IPS-18a (cell line): ENCODE measurements at regions not wholly inside any gene's neighbourhood (a gene's known extent, or its start where the extent isn't known, plus 50 kb on each side); places are given as distances from the start of the nearest gene placed in this dataset.

Experiments
- H3K27ac ChIP-seq: one replicate; pipeline ENCODE4 v1.5.1; 2013; ENCODE audit warnings: low read length
- H3K27me3 ChIP-seq: one replicate; pipeline ENCODE4 v1.6.1; 2013; ENCODE audit warnings: mild to moderate bottlenecking, low read length; ENCODE audit not compliant: control insufficient read depth, insufficient read depth
- H3K36me3 ChIP-seq: one replicate; pipeline ENCODE4 v1.6.1; 2013; ENCODE audit warnings: low read depth, low read length; ENCODE audit not compliant: control insufficient read depth
- H3K4me1 ChIP-seq: one replicate; pipeline ENCODE4 v1.6.1; 2013; ENCODE audit warnings: low read depth, low read length; ENCODE audit not compliant: control insufficient read depth
- H3K4me3 ChIP-seq: one replicate; pipeline ENCODE4 v1.5.1; 2013; ENCODE audit warnings: low read length
- H3K9ac ChIP-seq: one replicate; pipeline ENCODE4 v1.6.1; 2013; ENCODE audit warnings: mild to moderate bottlenecking, low read length, moderate library complexity
- H3K9me3 ChIP-seq: one replicate; pipeline ENCODE4 v1.6.1; 2013; ENCODE audit warnings: low read depth, low read length; ENCODE audit not compliant: control insufficient read depth

GRCh38 chrX:9241427-9241826 is 207.5 kb upstream of the FAM9B start:
- Histone ChIP-seq H3K27ac (no peak overlapping the region), H3K9ac (no peak overlapping the region), H3K36me3 (no peaks in the 10 kb centered on the region), H3K4me1 (peaks cover 3% of the 10 kb centered on the region), H3K27me3 (no peaks in the 10 kb centered on the region), H3K9me3 (no peaks in the 10 kb centered on the region), H3K4me3 (no peak overlapping the region)

DNA sequence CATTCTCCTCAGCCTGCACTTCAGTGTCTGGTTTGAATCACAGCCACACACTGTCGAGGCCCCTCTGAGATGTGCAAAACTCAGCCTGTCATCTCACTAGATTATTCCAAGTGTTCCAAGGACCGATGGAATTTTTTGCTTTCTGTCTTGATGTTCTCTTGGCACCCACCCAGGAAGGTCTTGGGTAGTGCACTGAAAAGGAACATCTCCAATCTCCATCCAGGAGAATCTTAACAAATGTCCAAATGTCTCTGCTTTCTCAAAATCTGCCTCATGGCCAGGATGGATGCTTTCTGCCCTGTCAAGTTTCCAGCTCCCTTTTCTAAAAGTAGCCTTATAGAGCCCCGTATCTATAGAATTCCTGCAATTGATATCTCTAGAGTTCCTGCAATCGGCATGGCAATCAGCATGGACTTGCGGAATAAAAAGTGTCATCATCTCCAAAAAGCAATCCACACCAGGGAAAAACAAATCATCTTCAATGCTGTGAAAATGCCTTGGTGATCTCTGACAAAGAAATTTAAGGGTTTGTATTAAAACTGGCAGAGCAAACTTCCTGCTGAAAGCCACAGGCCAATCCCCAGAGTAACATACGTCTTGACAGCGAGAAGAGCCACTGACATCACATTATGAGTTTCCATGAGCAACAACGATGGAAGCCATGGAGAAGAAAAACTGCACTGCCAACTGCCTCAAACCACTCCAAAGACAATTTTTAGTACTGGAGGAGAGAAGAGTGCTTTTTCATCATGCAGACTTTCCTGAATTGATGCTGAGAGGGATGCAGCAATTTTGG is 215.3 kb upstream of the FAM9B start:
- H3K9ac ChIP-seq = no peak overlapping the region
- no peaks in the 10 kb centered on the region for H3K36me3 ChIP-seq
- H3K4me1 ChIP-seq = peaks cover 19% of the 10 kb centered on the region
- peaks cover 8% of the 10 kb centered on the region for H3K9me3 ChIP-seq
- no peak overlapping the region for H3K4me3 ChIP-seq
- H3K27ac ChIP-seq = no peak overlapping the region
- no peaks in the 10 kb centered on the region for H3K27me3 ChIP-seq

- peaks cover 13% of the 10 kb centered on the region for H3K9me3 ChIP-seq
- H3K9ac ChIP-seq = no peak overlapping the region
- H3K4me1 ChIP-seq = peaks cover 19% of the 10 kb centered on the region
- no peaks in the 10 kb centered on the region for H3K27me3 ChIP-seq
- no peaks in the 10 kb centered on the region for H3K36me3 ChIP-seq
- peak overlapping the region; percentile 86 for H3K27ac ChIP-seq
- peak overlapping the region; percentile 25 for H3K4me3 ChIP-seq
Observed at GRCh38 chrX:9252182-9252581, 212.7 kb upstream of the TBL1X start.

DNA sequence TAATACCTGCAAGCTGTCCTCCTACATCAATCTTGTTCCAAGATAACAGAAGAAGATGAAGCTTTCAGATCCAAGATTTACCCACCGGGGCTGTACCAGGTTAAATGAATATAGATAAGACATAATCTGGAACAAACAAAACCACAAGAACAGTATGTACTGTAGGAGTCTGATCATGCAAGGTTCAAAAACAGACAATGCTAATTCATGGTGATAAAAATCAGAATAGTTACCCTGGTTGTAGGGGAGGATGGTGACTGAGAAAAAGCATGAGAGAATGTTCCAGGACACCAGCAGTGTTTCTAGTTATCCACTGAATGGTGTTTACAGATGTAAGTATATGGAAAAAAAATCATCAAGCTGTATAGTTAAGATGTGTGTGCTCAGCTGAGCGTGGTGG is 211.6 kb upstream of the TBL1X start:
- H3K36me3 ChIP-seq = no peaks in the 10 kb centered on the region
- H3K27me3 ChIP-seq = no peaks in the 10 kb centered on the region
- H3K9ac ChIP-seq = no peak overlapping the region
- H3K4me1 ChIP-seq = peaks cover 19% of the 10 kb centered on the region
- H3K27ac ChIP-seq = no peak overlapping the region
- H3K4me3 ChIP-seq = no peak overlapping the region
- H3K9me3 ChIP-seq = peaks cover 13% of the 10 kb centered on the region

- Histone ChIP-seq H3K9ac (no peak overlapping the region), H3K4me3 (no peak overlapping the region), H3K36me3 (no peaks in the 10 kb centered on the region), H3K4me1 (no peaks in the 10 kb centered on the region), H3K9me3 (peaks cover 4% of the 10 kb centered on the region), H3K27me3 (no peaks in the 10 kb centered on the region), H3K27ac (no peak overlapping the region)
Observed at GRCh38 chrX:9257718-9258420, 207.0 kb upstream of the TBL1X start.

DNA sequence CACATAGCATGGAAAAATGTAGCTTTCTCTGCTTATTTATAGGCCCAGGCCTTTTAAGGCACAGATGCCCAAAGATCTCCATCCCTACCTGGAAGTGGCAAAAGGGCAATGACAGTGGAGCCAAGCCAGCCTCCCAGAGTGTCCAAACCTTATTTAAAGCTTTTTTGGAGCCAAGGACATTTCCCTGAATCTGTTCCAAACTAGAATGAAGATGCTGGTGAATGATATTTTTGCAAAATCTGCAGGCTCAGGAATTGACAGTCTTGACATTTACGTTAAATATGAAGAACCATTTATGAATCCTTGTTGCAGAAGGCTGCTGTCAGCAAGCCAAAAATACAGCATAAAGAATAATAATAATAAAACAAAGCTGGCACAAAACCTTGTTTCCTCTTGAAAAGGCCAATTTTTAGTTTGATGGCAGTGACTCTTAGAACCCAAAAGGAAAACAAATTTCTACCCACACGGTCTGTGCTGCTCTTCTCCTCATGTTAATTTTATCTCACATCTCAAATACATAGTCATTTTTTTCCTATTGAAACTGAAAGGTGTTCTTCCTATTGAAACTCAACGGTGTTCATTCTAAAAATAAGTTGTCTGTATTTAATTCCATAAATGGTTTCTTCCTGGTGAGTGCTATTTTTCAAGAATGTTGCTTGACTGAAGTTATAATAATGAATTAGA is 206.3 kb upstream of the TBL1X start:
- Histone ChIP-seq H3K27ac (no peak overlapping the region), H3K9ac (no peak overlapping the region), H3K27me3 (no peaks in the 10 kb centered on the region), H3K9me3 (peaks cover 4% of the 10 kb centered on the region), H3K36me3 (no peaks in the 10 kb centered on the region), H3K4me3 (no peak overlapping the region), H3K4me1 (no peaks in the 10 kb centered on the region)

DNA sequence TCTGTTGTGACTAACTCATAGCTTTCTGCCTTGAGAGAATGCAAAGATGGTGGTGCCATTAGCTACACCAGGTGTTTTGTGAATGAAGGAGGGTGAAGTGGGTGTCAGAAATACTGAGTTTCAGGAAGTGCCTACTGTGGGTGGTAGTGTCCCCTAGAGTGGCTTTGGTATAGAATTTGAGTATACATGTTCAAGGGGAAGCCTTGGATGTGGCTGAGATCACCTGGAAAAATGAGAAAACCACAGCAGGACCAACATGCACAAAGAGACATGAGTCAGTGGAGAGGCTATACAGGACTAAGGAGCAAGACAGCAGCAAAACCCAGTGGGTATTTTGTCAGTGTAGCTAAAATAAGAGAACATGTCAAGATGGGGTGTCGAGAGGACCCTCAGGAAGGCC is 204.3 kb upstream of the TBL1X start:
- H3K27ac ChIP-seq = no peak overlapping the region
- no peaks in the 10 kb centered on the region for H3K4me1 ChIP-seq
- H3K9me3 ChIP-seq = no peaks in the 10 kb centered on the region
- no peak overlapping the region for H3K4me3 ChIP-seq
- no peaks in the 10 kb centered on the region for H3K36me3 ChIP-seq
- H3K27me3 ChIP-seq = no peaks in the 10 kb centered on the region
- H3K9ac ChIP-seq = no peak overlapping the region

- no peak overlapping the region for H3K9ac ChIP-seq
- H3K27me3 ChIP-seq = no peaks in the 10 kb centered on the region
- no peaks in the 10 kb centered on the region for H3K9me3 ChIP-seq
- peaks cover under 1% of the 10 kb centered on the region for H3K4me1 ChIP-seq
- H3K27ac ChIP-seq = no peak overlapping the region
- H3K36me3 ChIP-seq = no peaks in the 10 kb centered on the region
- H3K4me3 ChIP-seq = no peak overlapping the region
Observed at GRCh38 chrX:9267415-9267814, 197.4 kb upstream of the TBL1X start.

- H3K27me3 ChIP-seq = no peaks in the 10 kb centered on the region
- no peak overlapping the region for H3K9ac ChIP-seq
- no peaks in the 10 kb centered on the region for H3K9me3 ChIP-seq
- H3K27ac ChIP-seq = no peak overlapping the region
- no peaks in the 10 kb centered on the region for H3K36me3 ChIP-seq
- H3K4me1 ChIP-seq = peaks cover 6% of the 10 kb centered on the region
- no peak overlapping the region for H3K4me3 ChIP-seq
Observed at GRCh38 chrX:9269134-9269533, 195.7 kb upstream of the TBL1X start.

GRCh38 chrX:9271789-9272525 is 192.9 kb upstream of the TBL1X start:
- no peak overlapping the region for H3K27ac ChIP-seq
- H3K27me3 ChIP-seq = no peaks in the 10 kb centered on the region
- no peak overlapping the region for H3K4me3 ChIP-seq
- H3K9me3 ChIP-seq = no peaks in the 10 kb centered on the region
- H3K36me3 ChIP-seq = no peaks in the 10 kb centered on the region
- peaks cover 6% of the 10 kb centered on the region for H3K4me1 ChIP-seq
- H3K9ac ChIP-seq = no peak overlapping the region

DNA sequence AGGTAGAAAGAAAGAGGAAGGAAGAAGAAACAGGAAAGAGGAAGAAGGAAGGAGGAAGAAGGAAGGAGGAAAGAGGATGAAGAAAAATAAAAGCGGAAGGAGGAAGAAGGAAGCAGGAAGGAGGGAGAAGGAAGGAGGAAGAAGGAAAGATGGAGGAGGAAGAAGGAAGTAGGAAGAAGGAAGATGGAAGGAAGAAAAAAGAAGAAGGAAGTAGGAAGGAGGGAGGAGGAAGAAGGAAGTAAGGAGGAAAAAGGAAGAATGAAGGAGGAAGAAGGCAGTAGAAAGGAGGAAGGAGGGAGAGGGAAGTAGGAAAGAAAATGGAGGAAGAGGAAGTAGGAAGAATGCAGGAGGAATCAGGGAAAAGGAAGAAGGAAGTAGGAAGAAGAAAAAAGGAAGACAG is 191.1 kb upstream of the TBL1X start:
- H3K9ac ChIP-seq = no peak overlapping the region
- H3K27ac ChIP-seq = no peak overlapping the region
- H3K4me3 ChIP-seq = no peak overlapping the region
- H3K9me3 ChIP-seq = no peaks in the 10 kb centered on the region
- H3K36me3 ChIP-seq = no peaks in the 10 kb centered on the region
- peaks cover 13% of the 10 kb centered on the region for H3K4me1 ChIP-seq
- H3K27me3 ChIP-seq = no peaks in the 10 kb centered on the region
